Left ventricle myocardium inferior (tissue), 1 donor: ENCODE measurements at regions not wholly inside any gene's neighbourhood (a gene's known extent, or its start where the extent isn't known, plus 50 kb on each side); places are given as distances from the start of the nearest gene placed in this dataset.
"Not testable (repeated sequence)": the region's sequence is repeated elsewhere in the genome, so short reads cannot be mapped to it uniquely, and the experiment has no call there.

Experiments
- DNase-seq: peaks from one replicate; pipeline ENCODE4 v3.0.0-alpha.2; 2020
- H3K27ac ChIP-seq: fragments of 200-600 bp; replicated peaks from 2 replicates; pipeline ENCODE4 v1.8.0; 2021
- H3K27me3 ChIP-seq: fragments of 200-600 bp; 2 replicates; pipeline ENCODE4 v1.8.0; 2021; ENCODE audit warnings: low read depth
- H3K36me3 ChIP-seq: fragments of 200-600 bp; 2 replicates; pipeline ENCODE4 v1.8.0; 2021
- H3K4me1 ChIP-seq: fragments of 200-600 bp; 2 replicates; pipeline ENCODE4 v1.8.0; 2021
- H3K4me3 ChIP-seq: fragments of 200-600 bp; 2 replicates; pipeline ENCODE4 v1.8.0; 2021; ENCODE audit warnings: mild to moderate bottlenecking, moderate library complexity
- H3K9me3 ChIP-seq: fragments of 200-600 bp; replicated peaks from 2 replicates; pipeline ENCODE4 v1.8.0; 2021
- intact Hi-C: fragments of 100-400 bp; cut with micrococcal nuclease; formaldehyde crosslinking; loops from one replicate; pipeline ENCODE4 v1.11.0; 2022
- TF ChIP-seq, protein P1 (sequence below): fragments of 200-600 bp; IDR thresholded peaks from 2 replicates; pipeline ENCODE4 v1.8.0; 2021; ENCODE audit warnings: antibody characterized with exemption, mild to moderate bottlenecking, borderline replicate concordance
- donor health status: DM: no; HTN: yes; CAD: no; lungs with severe emphysema.

DNA sequence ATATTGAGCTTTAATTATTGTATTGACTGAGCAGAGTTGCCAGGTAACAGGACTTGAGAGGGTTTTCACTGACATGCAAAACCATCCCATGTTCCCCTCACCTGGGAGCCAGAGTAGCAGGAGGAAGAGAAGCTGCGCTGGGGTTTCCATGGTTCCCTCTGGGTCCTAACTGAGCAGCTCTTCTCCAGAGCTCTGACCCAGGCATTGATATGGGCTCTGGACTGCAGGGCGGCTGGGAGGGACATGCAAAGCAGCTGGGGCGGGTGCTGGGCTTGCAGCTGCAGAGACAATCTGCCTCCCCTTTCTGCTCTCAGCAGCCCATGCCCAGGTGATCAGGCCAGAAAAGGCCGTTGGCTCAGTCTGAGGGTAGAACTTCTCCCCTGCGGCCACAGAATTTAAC, 451.5 kb downstream of the RPIA start:
- H3K9me3 ChIP-seq, H3K36me3 ChIP-seq, H3K4me1 ChIP-seq, H3K27ac ChIP-seq, intact Hi-C loops, DNase-seq, H3K4me3 ChIP-seq: not testable (repeated sequence)
- H3K27me3 ChIP-seq, result peaks cover 59% of the 10 kb centered on the region

DNA sequence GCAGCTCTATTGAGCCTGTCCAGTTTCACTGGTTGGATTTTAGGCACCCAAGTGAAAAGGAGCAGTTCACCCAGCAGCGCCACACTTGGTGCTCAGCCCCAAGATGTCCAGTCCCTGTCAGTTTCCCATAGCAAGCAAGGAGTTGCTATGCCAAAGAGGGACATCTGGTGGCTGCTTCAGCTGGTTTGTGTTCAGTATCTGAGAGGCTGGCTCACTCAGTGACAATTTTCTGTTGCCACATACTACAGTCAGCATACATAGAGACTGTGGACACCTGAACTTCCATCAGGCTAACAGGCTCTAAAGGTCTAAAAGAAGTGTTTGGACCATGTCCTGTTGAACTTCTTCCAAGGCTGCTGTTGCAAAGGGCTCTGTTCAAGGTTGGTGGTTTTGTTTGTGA, 453.9 kb downstream of the RPIA start:
- H3K27me3 ChIP-seq, result peaks cover 48% of the 10 kb centered on the region

DNA sequence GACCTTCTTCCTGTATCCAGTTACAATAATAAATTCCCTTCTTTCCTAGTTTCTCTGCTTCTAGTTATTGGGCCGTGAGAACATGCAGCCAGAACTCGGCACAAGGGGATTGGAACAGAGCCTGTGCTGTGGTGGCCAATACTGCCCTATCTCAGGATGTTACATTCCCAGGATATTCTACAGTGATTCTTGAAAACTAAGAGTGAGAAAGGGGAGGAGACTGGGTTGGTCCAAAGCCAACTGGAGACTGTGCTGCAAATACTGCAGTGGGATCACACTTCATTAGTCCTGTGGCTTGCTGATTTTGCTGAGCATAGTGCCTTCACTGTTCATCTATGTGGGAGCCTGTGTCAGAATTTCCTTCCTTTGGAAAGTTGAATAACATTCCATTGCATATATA, 456.8 kb downstream of the RPIA start:
- H3K4me1 ChIP-seq, intact Hi-C loops, H3K4me3 ChIP-seq, DNase-seq, H3K36me3 ChIP-seq, H3K9me3 ChIP-seq, H3K27ac ChIP-seq: not testable (repeated sequence)
- H3K27me3 ChIP-seq, result peaks cover 31% of the 10 kb centered on the region

More for the DNA sequence above, 453.9 kb downstream of the RPIA start:
- H3K27ac ChIP-seq, H3K36me3 ChIP-seq, H3K9me3 ChIP-seq, DNase-seq, intact Hi-C loops, H3K4me3 ChIP-seq, H3K4me1 ChIP-seq: not testable (repeated sequence)

DNA sequence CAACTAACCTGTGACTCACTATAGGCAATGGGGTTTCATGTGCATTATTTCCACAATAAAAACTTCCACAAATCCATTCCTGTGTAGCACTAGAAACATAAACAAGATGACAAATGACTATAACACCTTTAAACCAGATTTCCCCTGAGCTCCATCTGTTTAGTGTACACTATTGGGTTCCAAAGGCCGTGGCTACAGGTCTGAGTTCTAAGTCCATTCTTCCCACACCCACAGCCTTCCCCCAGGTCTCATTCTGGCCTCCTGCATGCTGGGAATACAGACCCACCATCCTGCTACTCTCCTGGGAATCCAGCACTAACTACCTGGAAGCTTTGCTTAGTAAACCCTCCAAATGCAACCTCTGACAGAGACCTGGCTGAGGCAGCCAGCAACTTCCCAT, 460.2 kb downstream of the RPIA start:
- H3K27ac ChIP-seq, DNase-seq, intact Hi-C loops, H3K36me3 ChIP-seq, H3K9me3 ChIP-seq, H3K4me3 ChIP-seq, H3K4me1 ChIP-seq: not testable (repeated sequence)
- peaks cover 10% of the 10 kb centered on the region for H3K27me3 ChIP-seq

DNA sequence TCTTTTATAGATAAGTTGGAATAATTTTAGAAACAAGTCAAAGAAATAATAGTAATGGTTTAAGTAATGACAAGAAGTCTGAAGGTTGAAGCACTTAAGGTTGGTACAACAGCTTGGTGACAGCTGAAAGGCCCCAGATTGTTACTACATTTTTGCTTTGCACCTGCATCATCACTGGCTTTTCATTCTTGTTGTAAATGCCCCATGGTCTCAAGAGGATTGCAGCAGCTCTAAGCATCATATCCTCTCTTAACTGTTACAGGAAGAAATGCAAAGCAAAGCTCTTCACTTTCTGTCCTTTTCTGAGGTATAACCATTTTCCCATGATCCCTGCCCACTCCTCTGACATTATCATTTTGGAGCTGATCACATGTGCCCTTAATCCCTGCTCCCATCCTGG, 461.0 kb downstream of the RPIA start:
- DNase-seq, H3K36me3 ChIP-seq, H3K4me3 ChIP-seq, H3K4me1 ChIP-seq, H3K27ac ChIP-seq, H3K9me3 ChIP-seq, H3K27me3 ChIP-seq, intact Hi-C loops: not testable (repeated sequence)

DNA sequence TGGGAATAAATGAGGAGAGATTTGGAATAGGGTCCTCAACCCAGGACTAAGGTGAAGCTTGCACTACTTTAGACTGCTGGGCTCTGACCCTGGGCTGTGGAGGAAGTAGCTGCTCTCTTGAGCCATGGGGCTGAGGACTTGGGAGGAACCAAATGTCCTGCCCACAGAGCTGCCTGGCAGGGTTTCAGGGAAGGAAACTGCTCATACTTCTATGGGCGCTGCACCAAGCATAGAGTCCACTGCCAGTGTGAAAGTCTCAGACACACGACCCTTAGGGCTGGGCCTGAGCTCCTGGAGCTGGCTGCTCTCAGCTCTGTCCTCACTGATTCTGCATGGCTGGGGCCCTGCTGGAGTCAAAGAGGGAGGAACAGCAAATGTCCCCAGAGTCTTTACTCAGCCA, 461.7 kb downstream of the RPIA start:
- H3K4me3 ChIP-seq, H3K27me3 ChIP-seq, intact Hi-C loops, H3K4me1 ChIP-seq, H3K36me3 ChIP-seq, H3K9me3 ChIP-seq, H3K27ac ChIP-seq: not testable (repeated sequence)
- peak; percentile 41 for DNase-seq

DNA sequence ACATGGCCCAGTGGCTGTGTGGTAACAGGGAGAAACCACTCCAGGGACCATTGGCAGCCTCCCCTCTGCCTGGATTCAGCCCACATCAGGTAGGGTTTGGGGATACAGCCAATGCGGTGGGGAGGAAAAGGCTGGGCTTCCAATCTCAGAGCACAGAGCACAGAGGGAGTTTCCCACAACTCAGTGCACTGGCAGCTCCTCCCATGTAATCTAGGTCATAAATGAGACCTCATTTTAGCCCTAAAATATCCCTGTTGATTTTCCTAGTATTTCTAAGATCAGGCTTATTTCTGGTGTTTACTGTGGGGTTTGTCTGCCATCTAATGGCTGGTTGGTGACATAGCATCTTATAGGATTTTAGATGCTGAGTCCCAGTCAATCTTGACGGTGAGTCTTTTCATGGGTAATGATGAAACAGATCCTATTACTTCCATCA, 462.8 kb downstream of the RPIA start:
- H3K27me3 ChIP-seq, intact Hi-C loops, H3K27ac ChIP-seq, H3K4me1 ChIP-seq, H3K4me3 ChIP-seq, H3K36me3 ChIP-seq, DNase-seq, H3K9me3 ChIP-seq: not testable (repeated sequence)
- TF ChIP-seq, protein P1, sequence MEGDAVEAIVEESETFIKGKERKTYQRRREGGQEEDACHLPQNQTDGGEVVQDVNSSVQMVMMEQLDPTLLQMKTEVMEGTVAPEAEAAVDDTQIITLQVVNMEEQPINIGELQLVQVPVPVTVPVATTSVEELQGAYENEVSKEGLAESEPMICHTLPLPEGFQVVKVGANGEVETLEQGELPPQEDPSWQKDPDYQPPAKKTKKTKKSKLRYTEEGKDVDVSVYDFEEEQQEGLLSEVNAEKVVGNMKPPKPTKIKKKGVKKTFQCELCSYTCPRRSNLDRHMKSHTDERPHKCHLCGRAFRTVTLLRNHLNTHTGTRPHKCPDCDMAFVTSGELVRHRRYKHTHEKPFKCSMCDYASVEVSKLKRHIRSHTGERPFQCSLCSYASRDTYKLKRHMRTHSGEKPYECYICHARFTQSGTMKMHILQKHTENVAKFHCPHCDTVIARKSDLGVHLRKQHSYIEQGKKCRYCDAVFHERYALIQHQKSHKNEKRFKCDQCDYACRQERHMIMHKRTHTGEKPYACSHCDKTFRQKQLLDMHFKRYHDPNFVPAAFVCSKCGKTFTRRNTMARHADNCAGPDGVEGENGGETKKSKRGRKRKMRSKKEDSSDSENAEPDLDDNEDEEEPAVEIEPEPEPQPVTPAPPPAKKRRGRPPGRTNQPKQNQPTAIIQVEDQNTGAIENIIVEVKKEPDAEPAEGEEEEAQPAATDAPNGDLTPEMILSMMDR, result peak; percentile 42

DNA sequence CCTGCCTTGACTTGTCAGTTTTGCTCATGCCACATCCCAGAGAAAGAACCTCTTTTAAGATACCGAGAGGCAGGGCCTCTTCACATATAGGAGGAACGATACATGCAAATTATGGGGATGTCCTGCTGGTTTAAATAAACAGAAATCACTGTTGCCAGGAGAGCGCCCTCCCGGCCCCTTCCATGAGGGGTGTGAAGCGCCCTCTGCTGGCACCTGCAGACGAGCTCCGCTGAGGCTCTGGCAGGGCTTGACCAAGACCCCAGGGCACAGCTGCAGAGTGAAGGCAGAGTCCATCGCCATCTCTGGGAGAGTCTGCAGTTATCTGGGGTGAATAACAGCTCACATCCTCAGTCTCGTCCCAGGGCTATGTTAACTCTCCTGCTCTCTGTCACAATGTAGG, 468.8 kb downstream of the RPIA start:
- H3K9me3 ChIP-seq, H3K4me1 ChIP-seq, H3K36me3 ChIP-seq, DNase-seq, H3K4me3 ChIP-seq, H3K27ac ChIP-seq, intact Hi-C loops: not testable (repeated sequence)
- peaks cover 14% of the 10 kb centered on the region for H3K27me3 ChIP-seq
- TF ChIP-seq, protein P1, result peak; percentile 38

DNA sequence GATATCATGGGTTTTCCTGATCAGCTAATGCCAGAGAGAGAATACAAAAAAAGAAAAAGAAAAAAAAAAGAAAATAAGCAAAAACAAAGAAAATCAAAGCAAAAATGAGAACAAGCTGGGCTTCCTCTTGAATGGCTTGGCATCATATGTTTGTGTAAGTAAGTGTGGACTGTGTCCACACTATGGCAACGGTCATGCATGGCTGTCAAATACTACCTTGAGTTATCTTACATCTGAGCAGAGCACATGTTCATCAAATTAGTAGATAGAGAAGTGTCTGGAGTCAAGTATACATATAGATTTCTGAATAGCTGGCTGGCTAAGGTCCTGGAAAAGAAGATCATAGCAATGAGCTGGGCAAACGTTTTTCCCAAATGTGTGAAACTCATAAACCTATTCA, 470.2 kb downstream of the RPIA start:
- DNase-seq, H3K9me3 ChIP-seq, H3K4me3 ChIP-seq, H3K27ac ChIP-seq, H3K4me1 ChIP-seq, intact Hi-C loops, H3K36me3 ChIP-seq: not testable (repeated sequence)
- H3K27me3 ChIP-seq, result peaks cover 14% of the 10 kb centered on the region

DNA sequence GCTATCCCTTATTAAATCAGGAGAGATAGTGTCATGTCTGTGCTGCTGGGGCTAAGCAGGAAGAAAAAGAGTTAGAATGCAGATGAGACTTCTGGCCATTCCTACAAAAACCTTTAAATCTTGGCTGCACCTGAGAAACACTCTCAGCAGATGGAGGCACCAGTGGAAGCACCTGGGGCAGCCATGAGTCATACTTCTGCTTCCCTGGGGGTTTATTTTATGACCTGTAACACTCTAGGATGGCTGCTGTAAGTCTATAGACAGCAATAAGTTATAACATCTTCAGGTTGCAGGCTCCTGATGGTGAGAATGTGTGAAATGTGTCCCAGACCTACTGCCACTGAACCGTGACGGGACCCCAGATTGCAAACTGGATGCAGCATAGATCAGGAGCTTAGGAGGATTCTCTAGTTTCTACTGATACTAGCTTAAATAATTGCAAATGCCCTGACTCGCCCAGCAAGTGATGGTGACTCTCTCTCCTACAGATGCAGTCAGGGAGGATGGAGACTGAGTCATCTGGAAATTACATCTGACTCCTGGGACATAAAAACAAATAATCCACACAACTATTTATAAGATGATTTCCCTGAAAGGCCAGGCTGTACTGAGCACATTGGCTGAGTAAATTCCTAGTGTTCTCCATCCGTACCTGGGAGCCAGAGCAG, 479.2 kb downstream of the RPIA start:
- H3K27me3 ChIP-seq, H3K27ac ChIP-seq, intact Hi-C loops, H3K4me1 ChIP-seq, DNase-seq, H3K9me3 ChIP-seq, H3K4me3 ChIP-seq, H3K36me3 ChIP-seq: not testable (repeated sequence)

DNA sequence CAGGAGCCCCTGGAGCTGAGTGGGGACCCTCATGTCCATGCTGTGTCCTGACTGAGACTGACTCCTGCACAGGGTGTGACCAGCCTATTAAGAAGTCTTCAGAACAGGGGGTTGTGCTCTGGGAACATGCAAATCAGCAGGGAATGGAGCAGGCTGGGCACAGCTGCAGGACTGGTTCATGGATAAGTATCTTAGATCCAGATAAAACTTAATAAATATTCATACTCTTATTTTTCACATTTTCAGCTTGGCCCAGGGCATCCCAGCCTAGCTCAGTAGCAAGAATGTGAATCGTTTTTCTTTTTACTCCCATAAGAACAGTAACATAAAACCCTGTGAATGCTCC, 479.7 kb downstream of the RPIA start:
- intact Hi-C loops, H3K4me3 ChIP-seq, H3K4me1 ChIP-seq, H3K36me3 ChIP-seq, H3K9me3 ChIP-seq, DNase-seq, H3K27ac ChIP-seq, H3K27me3 ChIP-seq: not testable (repeated sequence)

DNA sequence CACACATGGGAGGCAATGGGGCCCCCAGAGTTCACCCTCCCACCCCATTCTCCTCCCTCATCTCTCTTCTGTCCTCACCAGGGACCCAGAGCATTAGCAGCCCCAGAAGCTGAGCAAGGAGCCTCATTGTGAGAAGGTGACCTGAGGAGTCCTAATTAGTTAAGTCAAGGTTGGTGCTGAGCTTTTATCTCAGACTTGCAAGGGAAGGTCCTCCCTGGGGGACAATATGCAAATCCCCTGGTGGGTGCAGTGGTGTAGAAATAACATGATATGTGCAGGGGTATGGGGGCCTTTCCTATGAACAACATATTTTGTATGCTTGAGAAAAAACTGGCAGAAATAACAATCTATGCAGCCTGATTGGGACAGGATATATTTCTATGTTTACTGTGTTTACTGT, 485.5 kb downstream of the RPIA start:
- H3K4me1 ChIP-seq, H3K27me3 ChIP-seq, H3K27ac ChIP-seq, DNase-seq, H3K9me3 ChIP-seq, H3K4me3 ChIP-seq, intact Hi-C loops, H3K36me3 ChIP-seq: not testable (repeated sequence)
